Skeletal muscle cell (primary cell): ENCODE measurements at regions not wholly inside any gene's neighbourhood (a gene's known extent, or its start where the extent isn't known, plus 50 kb on each side); places are given as distances from the start of the nearest gene placed in this dataset.
"Not testable (repeated sequence)": the region's sequence is repeated elsewhere in the genome, so short reads cannot be mapped to it uniquely, and the experiment has no call there.

Source experiments
- DNase-seq: peaks from one replicate; pipeline ENCODE4 v3.0.0-alpha.2; 2010; ENCODE audit warnings: low read depth
- H3K4me3 ChIP-seq: 2 replicates; pipeline ENCODE4 v1.5.1; 2011; ENCODE audit warnings: low read depth, mild to moderate bottlenecking, control low read depth, low read length, moderate library complexity

GRCh38 chr2:201568217-201568820, 75.0 kb downstream of the TMEM237 start:
- H3K4me3 ChIP-seq = no peak overlapping the region
- DNase-seq = no peak

- H3K4me3 ChIP-seq = no peak overlapping the region
- DNase-seq = no peak
Measured at GRCh38 chr2:201559067-201559710, 84.1 kb downstream of the TMEM237 start.

GRCh38 chr2:201558665-201559064, 84.6 kb downstream of the TMEM237 start:
- no peak overlapping the region for H3K4me3 ChIP-seq
- no peak for DNase-seq

GRCh38 chr2:201558232-201558631, 85.1 kb downstream of the TMEM237 start:
- no peak for DNase-seq
- H3K4me3 ChIP-seq = no peak overlapping the region

- no peak overlapping the region for H3K4me3 ChIP-seq
- no peak for DNase-seq
Measured at GRCh38 chr2:201551901-201552300, 91.4 kb downstream of the TMEM237 start.

- no peak overlapping the region for H3K4me3 ChIP-seq
- DNase-seq = peak; percentile 72
Measured at GRCh38 chr2:201546576-201546975, 95.0 kb downstream of the STRADB start.

GRCh38 chr2:201542291-201542690, 90.8 kb downstream of the STRADB start:
- no peak overlapping the region for H3K4me3 ChIP-seq
- no peak for DNase-seq

- not testable (repeated sequence) for H3K4me3 ChIP-seq, DNase-seq
Measured at GRCh38 chr2:201539271-201539670, 87.7 kb downstream of the STRADB start.

- H3K4me3 ChIP-seq = no peak overlapping the region
- DNase-seq = no peak
Measured at GRCh38 chr2:201538025-201538424, 86.5 kb downstream of the STRADB start.

- no peak overlapping the region for H3K4me3 ChIP-seq
- no peak for DNase-seq
Measured at GRCh38 chr2:201536754-201537153, 85.2 kb downstream of the STRADB start.

GRCh38 chr2:201536046-201536445, 84.5 kb downstream of the STRADB start:
- no peak overlapping the region for H3K4me3 ChIP-seq
- DNase-seq = no peak

- H3K4me3 ChIP-seq = no peak overlapping the region
Measured at GRCh38 chr2:201532686-201533304, 81.3 kb downstream of the STRADB start.

More at GRCh38 chr2:201532686-201533304, 81.3 kb downstream of the STRADB start:
- peak; percentile 81 for DNase-seq
